GM18508 (cell line): ENCODE measurements at regions not wholly inside any gene's neighbourhood (a gene's known extent, or its start where the extent isn't known, plus 50 kb on each side); places are given as distances from the start of the nearest gene placed in this dataset.
"Not testable (repeated sequence)": the region's sequence is repeated elsewhere in the genome, so short reads cannot be mapped to it uniquely, and the experiment has no call there.

ENCODE experiments used
- ATAC-seq: cut with Tn5 transposase; IDR thresholded peaks from one replicate; pipeline ENCODE4 v1.9.1; 2021; ENCODE audit warnings: moderate number of reproducible peaks; ENCODE audit not compliant: insufficient read depth, unreplicated experiment

DNA sequence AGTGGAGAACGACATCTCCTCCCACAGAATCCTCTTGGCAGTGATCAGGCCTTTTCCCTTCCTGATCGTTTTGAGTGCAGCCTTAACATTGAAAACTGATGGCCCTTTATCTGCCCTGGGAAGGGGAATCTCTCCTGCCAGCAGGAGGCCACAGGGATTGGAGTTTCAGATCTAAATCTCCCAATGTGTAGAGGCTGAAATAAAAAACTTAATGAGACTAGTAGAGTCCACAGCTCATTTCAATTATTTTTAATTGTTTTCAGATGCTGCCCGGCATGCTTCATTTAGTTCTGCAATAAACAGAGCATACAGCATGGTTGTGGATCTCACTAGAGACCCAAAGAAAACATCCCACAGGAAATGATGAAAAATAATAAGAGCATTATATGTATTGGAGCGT lies 662.2 kb upstream of the HS3ST5 start:
- ATAC-seq: no peak

- ATAC-seq: no peak
These were observed 661.4 kb upstream of the HS3ST5 start for GRCh38 chr6:115004204-115004603.

DNA sequence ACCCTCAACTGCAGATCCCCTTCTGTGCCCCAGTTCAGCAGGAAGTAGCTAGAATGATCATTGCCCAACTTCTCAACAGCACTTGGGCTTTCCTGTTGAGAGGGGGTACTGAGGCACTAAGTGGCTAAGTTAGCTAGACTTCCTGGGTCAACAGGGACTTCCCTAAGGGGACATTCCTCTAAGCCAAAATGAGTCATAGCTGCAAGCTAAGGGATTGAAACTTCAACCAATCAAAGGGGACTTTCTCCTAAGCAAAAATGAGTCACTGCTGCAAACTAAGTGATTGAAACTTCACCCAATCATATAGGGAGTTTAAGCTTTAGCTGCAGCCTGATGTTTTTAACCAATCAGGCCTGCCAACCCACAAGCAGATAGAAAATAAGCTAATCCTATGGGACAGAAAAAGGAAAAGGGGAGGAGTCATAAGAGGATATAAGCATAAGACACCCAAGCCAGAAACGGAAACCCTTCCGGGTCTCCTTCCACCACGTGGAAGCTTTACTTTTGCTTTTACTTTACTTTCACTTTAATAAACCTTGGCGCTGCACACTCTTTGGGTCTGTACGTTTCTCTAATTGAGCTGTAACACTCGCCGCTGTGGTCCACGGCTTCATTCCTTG lies 659.0 kb upstream of the HS3ST5 start:
- ATAC-seq: no peak

GRCh38 chr6:115000736-115001135 lies 657.9 kb upstream of the HS3ST5 start:
- ATAC-seq: no peak

DNA sequence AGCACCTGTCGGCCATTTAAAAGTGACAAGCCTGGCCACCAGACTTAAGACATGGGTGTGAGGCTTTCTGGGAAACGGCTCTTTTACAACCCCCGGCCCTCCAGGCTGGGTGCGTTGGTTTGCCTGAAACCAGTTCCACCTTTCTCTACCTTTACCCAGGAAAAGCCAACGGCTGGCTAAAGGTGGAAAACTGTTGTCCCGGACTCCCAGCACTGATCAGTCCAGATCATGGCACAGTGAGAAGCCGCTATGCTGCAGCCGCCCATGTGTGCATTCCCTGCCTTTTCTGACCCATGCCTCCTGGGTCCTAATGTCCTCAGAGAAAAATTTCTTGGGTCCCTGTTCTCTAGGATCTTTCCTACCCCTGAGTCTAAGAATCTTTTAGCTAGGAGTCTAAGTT lies 655.7 kb upstream of the HS3ST5 start:
- no peak for ATAC-seq

GRCh38 chr6:114997813-114998292 lies 655.0 kb upstream of the HS3ST5 start:
- peak; percentile 73 for ATAC-seq

DNA sequence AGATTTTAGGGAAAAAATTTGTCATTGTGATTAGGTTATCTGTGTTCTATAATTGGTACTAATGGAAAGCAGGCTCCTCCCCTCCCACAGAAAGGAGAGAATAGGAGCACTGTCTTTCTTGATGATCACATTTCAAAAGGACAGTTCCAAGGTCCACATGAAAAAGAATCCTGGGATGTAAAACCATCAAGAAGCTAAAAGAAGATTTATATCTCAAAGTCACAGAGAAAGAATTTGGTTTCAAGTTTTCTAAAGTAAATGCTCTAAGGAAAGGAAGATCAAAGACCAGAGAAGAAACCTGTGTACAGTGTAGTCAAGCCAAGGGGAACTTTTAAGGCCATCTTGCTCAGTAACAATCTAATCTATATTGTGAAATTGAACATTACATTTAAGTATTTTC lies 652.7 kb upstream of the HS3ST5 start:
- no peak for ATAC-seq

GRCh38 chr6:114989279-114989964 lies 646.6 kb upstream of the HS3ST5 start:
- peak; percentile 98 for ATAC-seq

GRCh38 chr6:114987281-114987680 lies 644.5 kb upstream of the HS3ST5 start:
- ATAC-seq: no peak

- no peak for ATAC-seq
These were observed 612.5 kb upstream of the HS3ST5 start for GRCh38 chr6:114955363-114955762.

- ATAC-seq: no peak
These were observed 609.4 kb upstream of the HS3ST5 start for GRCh38 chr6:114952229-114952628.

DNA sequence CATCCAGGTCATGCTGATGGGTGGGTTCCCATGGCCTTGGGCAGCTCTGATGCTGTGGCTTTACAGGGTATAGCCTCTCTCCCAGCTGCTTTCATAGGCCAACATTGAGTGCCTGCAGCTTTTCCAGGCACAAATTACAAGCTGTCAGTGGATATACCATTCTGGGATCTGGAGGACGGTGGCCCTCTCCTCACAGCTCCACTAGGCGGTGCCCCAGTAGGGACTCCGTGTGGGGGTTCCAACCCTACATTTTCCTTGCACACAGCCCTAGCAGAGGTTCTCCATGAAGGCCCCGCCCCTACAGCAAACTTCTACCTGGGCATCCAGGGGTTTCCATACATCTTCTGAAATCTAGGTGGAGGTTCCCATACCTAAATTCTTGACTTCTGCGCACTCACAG lies 602.6 kb upstream of the HS3ST5 start:
- ATAC-seq: no peak

GRCh38 chr6:114941078-114941477 lies 598.3 kb upstream of the HS3ST5 start:
- ATAC-seq: no peak

DNA sequence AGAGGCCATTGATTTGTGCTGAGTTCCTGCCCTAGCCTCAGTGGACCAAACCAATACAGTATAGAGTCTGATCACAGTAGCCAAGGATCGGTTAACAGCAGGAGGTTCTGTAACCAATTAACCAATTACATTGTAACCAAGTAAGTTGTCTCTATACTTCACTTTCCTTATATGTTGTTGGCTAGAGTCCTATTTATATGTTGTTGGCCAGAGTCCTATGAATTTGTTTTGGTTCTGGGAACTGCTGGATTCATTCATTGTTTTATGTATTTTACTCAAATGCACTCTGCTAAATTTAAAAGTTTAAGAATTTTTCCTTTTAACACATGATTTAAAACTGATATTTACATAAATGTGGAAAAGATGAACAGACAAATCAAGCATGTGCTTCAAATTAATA lies 597.4 kb upstream of the HS3ST5 start:
- no peak for ATAC-seq

DNA sequence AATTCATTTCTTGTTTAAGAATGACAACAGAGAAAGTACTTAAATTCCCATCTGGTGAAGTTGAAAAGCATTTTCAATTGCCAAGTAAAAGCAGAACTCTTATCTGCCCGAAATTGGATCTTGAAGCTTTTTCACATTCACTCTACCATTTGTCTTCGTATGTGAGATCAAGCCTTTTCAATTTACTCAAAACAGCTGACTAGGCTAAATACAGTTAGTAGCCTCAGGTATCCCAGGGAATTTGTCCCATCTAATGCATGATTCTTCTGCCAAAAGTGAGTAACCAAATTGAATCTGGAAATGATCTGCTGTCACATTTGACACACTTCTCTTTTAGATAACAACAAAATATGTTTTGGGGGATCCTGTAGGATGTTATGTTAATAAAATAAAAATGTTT lies 596.8 kb upstream of the HS3ST5 start:
- no peak for ATAC-seq

DNA sequence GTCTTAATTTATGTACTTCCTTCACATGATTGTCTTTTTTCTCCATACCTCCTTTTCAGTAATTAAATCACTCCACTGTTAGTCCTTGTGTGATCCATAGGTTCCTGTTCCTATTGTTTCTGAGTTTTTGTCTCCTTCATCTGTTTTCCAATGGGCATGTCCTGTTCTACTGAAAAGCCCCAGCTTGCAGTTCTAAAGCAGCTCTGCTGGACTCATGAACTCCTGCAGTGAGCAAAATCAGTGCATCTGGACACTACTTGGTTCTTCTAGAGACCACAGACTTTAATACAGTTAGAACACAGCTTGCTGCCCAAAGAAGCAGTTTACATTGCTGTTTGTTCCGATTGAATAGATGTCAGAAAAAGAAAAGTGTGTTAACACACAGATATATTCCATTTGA lies 593.3 kb upstream of the HS3ST5 start:
- ATAC-seq: no peak

DNA sequence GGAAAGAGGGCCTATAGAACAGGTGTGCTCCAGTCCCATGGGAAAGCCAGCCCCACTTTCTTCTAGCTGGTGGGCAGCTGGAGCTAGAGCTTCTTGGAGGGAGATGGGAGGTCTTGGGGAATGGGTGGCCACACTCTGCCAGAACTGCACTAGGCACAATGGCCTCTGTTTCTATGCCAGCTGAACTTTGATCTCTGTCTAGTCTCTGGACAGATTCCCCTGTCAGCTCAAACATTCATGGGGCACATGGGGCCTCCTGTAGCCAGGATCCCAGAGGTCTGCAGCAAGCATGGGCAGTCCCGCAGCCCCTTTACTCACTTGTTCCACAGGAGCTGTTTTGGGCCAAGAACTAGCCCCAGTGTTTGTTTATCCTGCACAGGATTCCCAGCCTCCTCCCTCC lies 591.3 kb upstream of the HS3ST5 start:
- ATAC-seq: no peak

GRCh38 chr6:114928731-114929130 lies 585.9 kb upstream of the HS3ST5 start:
- ATAC-seq: not testable (repeated sequence)

- ATAC-seq: no peak
These were observed 563.3 kb upstream of the HS3ST5 start for GRCh38 chr6:114906096-114906495.

- ATAC-seq: no peak
These were observed 554.7 kb upstream of the HS3ST5 start for GRCh38 chr6:114897536-114897935.

DNA sequence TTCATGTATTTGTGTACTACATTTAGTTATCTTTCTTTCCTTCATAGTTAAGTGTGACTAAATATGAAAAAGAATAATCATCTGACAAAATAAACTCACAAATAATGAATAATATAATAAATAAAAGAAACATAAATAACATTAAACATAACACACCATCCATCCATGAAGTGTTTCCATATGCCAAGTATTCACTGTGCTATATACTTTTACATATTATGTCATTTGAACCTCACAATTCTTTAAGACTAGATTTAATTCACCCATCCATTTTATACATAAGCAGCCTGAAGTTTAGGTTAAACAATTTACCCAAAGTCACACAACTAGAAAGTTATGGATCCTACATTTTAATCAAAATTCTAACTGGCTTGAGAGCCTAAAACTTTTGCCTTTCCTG lies 549.4 kb upstream of the HS3ST5 start:
- no peak for ATAC-seq

DNA sequence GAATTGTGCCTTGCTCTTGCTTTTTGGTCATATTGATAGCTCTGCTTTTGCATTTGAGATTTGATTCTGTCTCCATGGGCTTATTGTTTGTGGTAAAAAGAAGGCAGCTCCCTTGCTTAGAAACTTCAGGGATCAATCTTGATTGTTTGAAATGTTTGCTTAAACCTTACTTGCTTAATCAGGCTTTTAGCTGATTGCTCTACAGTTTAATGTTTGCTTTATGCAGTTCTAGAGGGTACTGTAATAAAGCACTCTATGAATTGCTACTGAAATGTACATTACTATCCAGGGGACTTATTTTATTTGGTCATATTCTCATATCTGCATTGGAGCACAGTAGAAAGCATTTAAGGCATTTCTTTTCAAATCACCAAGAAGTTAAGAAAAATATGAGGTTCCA lies 545.4 kb upstream of the HS3ST5 start:
- no peak for ATAC-seq
